ENCODE measurements at regions not wholly inside any gene's neighbourhood (a gene's known extent, or its start where the extent isn't known, plus 50 kb on each side); places are given as distances from the start of the nearest gene placed in this dataset.

GRCh38 chr5:74281166-74281565, 359.4 kb downstream of the ENC1 start:
- H3K27ac ChIP-seq (ENCODE audit: low read length) = no peak overlapping the region
- no peak overlapping the region for H3K4me2 ChIP-seq (ENCODE audit: low read length)
- H3K4me3 ChIP-seq (ENCODE audit: low read length) = no peak overlapping the region
- no peaks in the 10 kb centered on the region for H3K79me2 ChIP-seq (replicated peaks; ENCODE audit: insufficient read depth, low read length)
- H3K9ac ChIP-seq (ENCODE audit: low read length) = no peak overlapping the region
- H3K36me3 ChIP-seq (ENCODE audit: insufficient read depth, low read length) = no peaks in the 10 kb centered on the region
- H3F3A ChIP-seq (ENCODE audit: insufficient read depth, low read length, poor library complexity, severe bottlenecking) = no peaks in the 10 kb centered on the region
- no peaks in the 10 kb centered on the region for H3K9me3 ChIP-seq (ENCODE audit: low read length)
- H2AFZ ChIP-seq (ENCODE audit: low read depth, low read length) = no peak overlapping the region
- H4K20me1 ChIP-seq (ENCODE audit: insufficient read depth) = no peaks in the 10 kb centered on the region
- TF ChIP-seq POLR2AphosphoS5 (IDR thresholded peaks at IDR 0.05) (no peak), EZH2 (IDR thresholded peaks at IDR 0.05; ENCODE audit: borderline replicate concordance, insufficient read depth, low read length, poor library complexity, severe bottlenecking) (no peak)
- H3K27me3 ChIP-seq (ENCODE audit: insufficient read depth, low read depth, low read length) = no peaks in the 10 kb centered on the region
- H3K9me2 ChIP-seq (ENCODE audit: insufficient read depth, low read length) = no peaks in the 10 kb centered on the region

- H3K9me3 ChIP-seq (ENCODE audit: low read length) = no peaks in the 10 kb centered on the region
- H3F3A ChIP-seq (ENCODE audit: insufficient read depth, low read length, poor library complexity, severe bottlenecking) = no peaks in the 10 kb centered on the region
- H3K27ac ChIP-seq (ENCODE audit: low read length) = no peak overlapping the region
- H2AFZ ChIP-seq (ENCODE audit: low read depth, low read length) = no peak overlapping the region
- H3K36me3 ChIP-seq (ENCODE audit: insufficient read depth, low read length) = no peaks in the 10 kb centered on the region
- TF ChIP-seq REST (IDR thresholded peaks at IDR 0.05; ENCODE audit: borderline replicate concordance) (no peak), TAF1 (IDR thresholded peaks at IDR 0.05; ENCODE audit: low read depth) (no peak), EZH2 (IDR thresholded peaks at IDR 0.05; ENCODE audit: borderline replicate concordance, insufficient read depth, low read length, poor library complexity, severe bottlenecking) (no peak), RAD21 (conservative IDR thresholded peaks at IDR 0.05) (no peak), EP300 (conservative IDR thresholded peaks at IDR 0.05; ENCODE audit: poor library complexity, severe bottlenecking) (no peak), MXI1 (conservative IDR thresholded peaks at IDR 0.05; ENCODE audit: poor library complexity, severe bottlenecking) (no peak), CTCF (IDR thresholded peaks at IDR 0.05; ENCODE audit: poor library complexity, severe bottlenecking) (no peak), POLR2AphosphoS5 (IDR thresholded peaks at IDR 0.05) (no peak), SMC3 (conservative IDR thresholded peaks at IDR 0.05; ENCODE audit: poor library complexity) (no peak)
- H4K20me1 ChIP-seq (ENCODE audit: insufficient read depth) = no peaks in the 10 kb centered on the region
- no peak overlapping the region for H3K9ac ChIP-seq (ENCODE audit: low read length)
- H3K79me2 ChIP-seq (replicated peaks; ENCODE audit: insufficient read depth, low read length) = no peaks in the 10 kb centered on the region
- no peaks in the 10 kb centered on the region for H3K9me2 ChIP-seq (ENCODE audit: insufficient read depth, low read length)
- H3K4me2 ChIP-seq (ENCODE audit: low read length) = no peak overlapping the region
- H3K4me3 ChIP-seq (ENCODE audit: low read length) = no peak overlapping the region
- no peaks in the 10 kb centered on the region for H3K27me3 ChIP-seq (ENCODE audit: insufficient read depth, low read depth, low read length)
These were observed 360.2 kb downstream of the ENC1 start for GRCh38 chr5:74280306-74280705.

GRCh38 chr5:74279244-74279643, 361.3 kb downstream of the ENC1 start:
- Histone ChIP-seq H3K27me3 (ENCODE audit: insufficient read depth, low read depth, low read length) (no peaks in the 10 kb centered on the region), H3K27ac (ENCODE audit: low read length) (no peak overlapping the region)

More at GRCh38 chr5:74279244-74279643, 361.3 kb downstream of the ENC1 start:
- H3K9me3 ChIP-seq (ENCODE audit: low read length) = no peaks in the 10 kb centered on the region
- H2AFZ ChIP-seq (ENCODE audit: low read depth, low read length) = no peak overlapping the region
- H3K9me2 ChIP-seq (ENCODE audit: insufficient read depth, low read length) = no peaks in the 10 kb centered on the region
- H4K20me1 ChIP-seq (ENCODE audit: insufficient read depth) = no peaks in the 10 kb centered on the region
- H3K79me2 ChIP-seq (replicated peaks; ENCODE audit: insufficient read depth, low read length) = no peaks in the 10 kb centered on the region
- no peak overlapping the region for H3K4me3 ChIP-seq (ENCODE audit: low read length)
- no peak overlapping the region for H3K9ac ChIP-seq (ENCODE audit: low read length)
- H3F3A ChIP-seq (ENCODE audit: insufficient read depth, low read length, poor library complexity, severe bottlenecking) = no peaks in the 10 kb centered on the region
- TF ChIP-seq RAD21 (conservative IDR thresholded peaks at IDR 0.05) = no peak
- TF ChIP-seq POLR2AphosphoS5 (IDR thresholded peaks at IDR 0.05) = no peak
- TF ChIP-seq REST (IDR thresholded peaks at IDR 0.05; ENCODE audit: borderline replicate concordance) = no peak
- TF ChIP-seq EP300 (conservative IDR thresholded peaks at IDR 0.05; ENCODE audit: poor library complexity, severe bottlenecking) = no peak
- TF ChIP-seq MXI1 (conservative IDR thresholded peaks at IDR 0.05; ENCODE audit: poor library complexity, severe bottlenecking) = no peak
- TF ChIP-seq EZH2 (IDR thresholded peaks at IDR 0.05; ENCODE audit: borderline replicate concordance, insufficient read depth, low read length, poor library complexity, severe bottlenecking) = no peak
- no peak for TF ChIP-seq TAF1 (IDR thresholded peaks at IDR 0.05; ENCODE audit: low read depth)
- TF ChIP-seq CTCF (IDR thresholded peaks at IDR 0.05; ENCODE audit: poor library complexity, severe bottlenecking) = no peak
- no peak for TF ChIP-seq SMC3 (conservative IDR thresholded peaks at IDR 0.05; ENCODE audit: poor library complexity)
- no peak overlapping the region for H3K4me2 ChIP-seq (ENCODE audit: low read length)
- H3K36me3 ChIP-seq (ENCODE audit: insufficient read depth, low read length) = no peaks in the 10 kb centered on the region
